ENCODE measurements at regions not wholly inside any gene's neighbourhood (a gene's known extent, or its start where the extent isn't known, plus 50 kb on each side); places are given as distances from the start of the nearest gene placed in this dataset.

DNA sequence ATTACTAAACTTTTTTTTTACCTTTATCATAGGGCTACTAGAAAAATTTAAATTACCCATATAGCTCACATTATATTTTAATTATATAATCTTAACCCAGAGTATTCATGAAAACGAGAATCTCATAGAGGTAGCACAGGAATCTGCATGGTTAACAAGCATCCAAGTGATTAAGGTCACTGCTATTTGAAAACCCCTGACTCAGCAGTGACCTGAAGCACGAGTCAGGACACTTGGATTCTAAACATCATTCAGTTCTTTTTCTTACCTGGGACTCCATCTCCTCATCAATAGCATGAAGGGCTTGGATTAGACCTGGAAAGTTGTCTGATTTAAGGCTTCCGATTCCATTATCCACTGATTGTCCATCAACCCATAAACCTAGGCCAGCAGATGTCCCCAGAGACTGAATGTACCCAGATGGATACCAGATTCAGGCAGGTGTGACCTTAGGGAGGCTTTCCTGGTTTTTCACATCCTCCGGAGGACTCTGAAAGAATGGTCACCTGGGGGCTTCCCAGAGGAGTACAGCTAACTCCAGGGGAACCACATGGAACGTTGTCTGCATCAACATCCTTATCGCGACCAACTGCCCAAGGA lies 174.3 kb downstream of the SETD4 start:
- TF ChIP-seq, protein P1, sequence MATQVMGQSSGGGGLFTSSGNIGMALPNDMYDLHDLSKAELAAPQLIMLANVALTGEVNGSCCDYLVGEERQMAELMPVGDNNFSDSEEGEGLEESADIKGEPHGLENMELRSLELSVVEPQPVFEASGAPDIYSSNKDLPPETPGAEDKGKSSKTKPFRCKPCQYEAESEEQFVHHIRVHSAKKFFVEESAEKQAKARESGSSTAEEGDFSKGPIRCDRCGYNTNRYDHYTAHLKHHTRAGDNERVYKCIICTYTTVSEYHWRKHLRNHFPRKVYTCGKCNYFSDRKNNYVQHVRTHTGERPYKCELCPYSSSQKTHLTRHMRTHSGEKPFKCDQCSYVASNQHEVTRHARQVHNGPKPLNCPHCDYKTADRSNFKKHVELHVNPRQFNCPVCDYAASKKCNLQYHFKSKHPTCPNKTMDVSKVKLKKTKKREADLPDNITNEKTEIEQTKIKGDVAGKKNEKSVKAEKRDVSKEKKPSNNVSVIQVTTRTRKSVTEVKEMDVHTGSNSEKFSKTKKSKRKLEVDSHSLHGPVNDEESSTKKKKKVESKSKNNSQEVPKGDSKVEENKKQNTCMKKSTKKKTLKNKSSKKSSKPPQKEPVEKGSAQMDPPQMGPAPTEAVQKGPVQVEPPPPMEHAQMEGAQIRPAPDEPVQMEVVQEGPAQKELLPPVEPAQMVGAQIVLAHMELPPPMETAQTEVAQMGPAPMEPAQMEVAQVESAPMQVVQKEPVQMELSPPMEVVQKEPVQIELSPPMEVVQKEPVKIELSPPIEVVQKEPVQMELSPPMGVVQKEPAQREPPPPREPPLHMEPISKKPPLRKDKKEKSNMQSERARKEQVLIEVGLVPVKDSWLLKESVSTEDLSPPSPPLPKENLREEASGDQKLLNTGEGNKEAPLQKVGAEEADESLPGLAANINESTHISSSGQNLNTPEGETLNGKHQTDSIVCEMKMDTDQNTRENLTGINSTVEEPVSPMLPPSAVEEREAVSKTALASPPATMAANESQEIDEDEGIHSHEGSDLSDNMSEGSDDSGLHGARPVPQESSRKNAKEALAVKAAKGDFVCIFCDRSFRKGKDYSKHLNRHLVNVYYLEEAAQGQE (IDR thresholded peaks at IDR 0.05; ENCODE audit: insufficient replicate concordance, low read depth), result no peak
- TF ChIP-seq, protein P2, sequence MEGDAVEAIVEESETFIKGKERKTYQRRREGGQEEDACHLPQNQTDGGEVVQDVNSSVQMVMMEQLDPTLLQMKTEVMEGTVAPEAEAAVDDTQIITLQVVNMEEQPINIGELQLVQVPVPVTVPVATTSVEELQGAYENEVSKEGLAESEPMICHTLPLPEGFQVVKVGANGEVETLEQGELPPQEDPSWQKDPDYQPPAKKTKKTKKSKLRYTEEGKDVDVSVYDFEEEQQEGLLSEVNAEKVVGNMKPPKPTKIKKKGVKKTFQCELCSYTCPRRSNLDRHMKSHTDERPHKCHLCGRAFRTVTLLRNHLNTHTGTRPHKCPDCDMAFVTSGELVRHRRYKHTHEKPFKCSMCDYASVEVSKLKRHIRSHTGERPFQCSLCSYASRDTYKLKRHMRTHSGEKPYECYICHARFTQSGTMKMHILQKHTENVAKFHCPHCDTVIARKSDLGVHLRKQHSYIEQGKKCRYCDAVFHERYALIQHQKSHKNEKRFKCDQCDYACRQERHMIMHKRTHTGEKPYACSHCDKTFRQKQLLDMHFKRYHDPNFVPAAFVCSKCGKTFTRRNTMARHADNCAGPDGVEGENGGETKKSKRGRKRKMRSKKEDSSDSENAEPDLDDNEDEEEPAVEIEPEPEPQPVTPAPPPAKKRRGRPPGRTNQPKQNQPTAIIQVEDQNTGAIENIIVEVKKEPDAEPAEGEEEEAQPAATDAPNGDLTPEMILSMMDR (IDR thresholded peaks at IDR 0.05; ENCODE audit: insufficient read depth, low read length), result no peak
- TF ChIP-seq GABPA (IDR thresholded peaks at IDR 0.05; ENCODE audit: low read depth), result no peak

All from HL-60 (cell line).